ENCODE measurements at regions not wholly inside any gene's neighbourhood (a gene's known extent, or its start where the extent isn't known, plus 50 kb on each side); places are given as distances from the start of the nearest gene placed in this dataset.

GRCh38 chr3:162117961-162118360, 621.4 kb downstream of the OTOL1 start:
- no peak for TF ChIP-seq MLX (CRISPR knock-in tag; IDR thresholded peaks at IDR 0.05)
- no peak for TF ChIP-seq FOXK1 (CRISPR knock-in tag; IDR thresholded peaks at IDR 0.05)
- TF ChIP-seq ATF1 (CRISPR knock-in tag; IDR thresholded peaks at IDR 0.05): no peak
- TF ChIP-seq, protein P1, sequence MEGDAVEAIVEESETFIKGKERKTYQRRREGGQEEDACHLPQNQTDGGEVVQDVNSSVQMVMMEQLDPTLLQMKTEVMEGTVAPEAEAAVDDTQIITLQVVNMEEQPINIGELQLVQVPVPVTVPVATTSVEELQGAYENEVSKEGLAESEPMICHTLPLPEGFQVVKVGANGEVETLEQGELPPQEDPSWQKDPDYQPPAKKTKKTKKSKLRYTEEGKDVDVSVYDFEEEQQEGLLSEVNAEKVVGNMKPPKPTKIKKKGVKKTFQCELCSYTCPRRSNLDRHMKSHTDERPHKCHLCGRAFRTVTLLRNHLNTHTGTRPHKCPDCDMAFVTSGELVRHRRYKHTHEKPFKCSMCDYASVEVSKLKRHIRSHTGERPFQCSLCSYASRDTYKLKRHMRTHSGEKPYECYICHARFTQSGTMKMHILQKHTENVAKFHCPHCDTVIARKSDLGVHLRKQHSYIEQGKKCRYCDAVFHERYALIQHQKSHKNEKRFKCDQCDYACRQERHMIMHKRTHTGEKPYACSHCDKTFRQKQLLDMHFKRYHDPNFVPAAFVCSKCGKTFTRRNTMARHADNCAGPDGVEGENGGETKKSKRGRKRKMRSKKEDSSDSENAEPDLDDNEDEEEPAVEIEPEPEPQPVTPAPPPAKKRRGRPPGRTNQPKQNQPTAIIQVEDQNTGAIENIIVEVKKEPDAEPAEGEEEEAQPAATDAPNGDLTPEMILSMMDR (IDR thresholded peaks at IDR 0.05): no peak
- TF ChIP-seq GABPB1 (CRISPR knock-in tag; IDR thresholded peaks at IDR 0.05): no peak
- no peak for TF ChIP-seq SOX15 (CRISPR knock-in tag; IDR thresholded peaks at IDR 0.05)
- TF ChIP-seq E2F1 (CRISPR knock-in tag; IDR thresholded peaks at IDR 0.05): no peak
- no peak for TF ChIP-seq USF1 (CRISPR knock-in tag; IDR thresholded peaks at IDR 0.05)
- no peak for TF ChIP-seq IRF1 (CRISPR knock-in tag; IDR thresholded peaks at IDR 0.05)
- TF ChIP-seq E2F5 (CRISPR knock-in tag; IDR thresholded peaks at IDR 0.05): no peak
- TF ChIP-seq CREB1 (CRISPR knock-in tag; IDR thresholded peaks at IDR 0.05): no peak
- TF ChIP-seq ZBTB43 (CRISPR knock-in tag; IDR thresholded peaks at IDR 0.05): no peak
- TF ChIP-seq PREB (CRISPR knock-in tag; IDR thresholded peaks at IDR 0.05; ENCODE audit: borderline replicate concordance): no peak
- TF ChIP-seq, protein P2, sequence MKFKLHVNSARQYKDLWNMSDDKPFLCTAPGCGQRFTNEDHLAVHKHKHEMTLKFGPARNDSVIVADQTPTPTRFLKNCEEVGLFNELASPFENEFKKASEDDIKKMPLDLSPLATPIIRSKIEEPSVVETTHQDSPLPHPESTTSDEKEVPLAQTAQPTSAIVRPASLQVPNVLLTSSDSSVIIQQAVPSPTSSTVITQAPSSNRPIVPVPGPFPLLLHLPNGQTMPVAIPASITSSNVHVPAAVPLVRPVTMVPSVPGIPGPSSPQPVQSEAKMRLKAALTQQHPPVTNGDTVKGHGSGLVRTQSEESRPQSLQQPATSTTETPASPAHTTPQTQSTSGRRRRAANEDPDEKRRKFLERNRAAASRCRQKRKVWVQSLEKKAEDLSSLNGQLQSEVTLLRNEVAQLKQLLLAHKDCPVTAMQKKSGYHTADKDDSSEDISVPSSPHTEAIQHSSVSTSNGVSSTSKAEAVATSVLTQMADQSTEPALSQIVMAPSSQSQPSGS (CRISPR knock-in tag; IDR thresholded peaks at IDR 0.05; ENCODE audit: borderline replicate concordance, low read depth): no peak

Data from WTC11 (cell line).